HEK293 (cell line): ENCODE measurements at regions not wholly inside any gene's neighbourhood (a gene's known extent, or its start where the extent isn't known, plus 50 kb on each side); places are given as distances from the start of the nearest gene placed in this dataset.

ENCODE experiments used
- ZFP41 ChIP-seq: fragments of 450-650 bp; formaldehyde crosslinking; IDR thresholded peaks from 2 replicates; pipeline ENCODE4 v1.5.1; 2016; ENCODE audit warnings: missing biosample characterization, missing genetic modification characterization, borderline replicate concordance
- ZNF211 ChIP-seq: fragments of 450-650 bp; formaldehyde crosslinking; IDR thresholded peaks from 2 replicates; pipeline ENCODE4 v1.5.1; 2016; ENCODE audit warnings: low read depth, missing biosample characterization, missing genetic modification characterization
- ZNF311 ChIP-seq: fragments of 450-650 bp; formaldehyde crosslinking; IDR thresholded peaks from 2 replicates; pipeline ENCODE4 v1.5.1; 2017; ENCODE audit warnings: missing biosample characterization, missing genetic modification characterization, borderline replicate concordance
- ZNF692 ChIP-seq: fragments of 450-650 bp; formaldehyde crosslinking; IDR thresholded peaks from 2 replicates; pipeline ENCODE4 v1.5.1; 2016; ENCODE audit warnings: missing biosample characterization, missing genetic modification characterization
- ZNF768 ChIP-seq: fragments of 450-650 bp; formaldehyde crosslinking; IDR thresholded peaks from 2 replicates; pipeline ENCODE4 v1.5.1; 2018; ENCODE audit warnings: missing biosample characterization, mild to moderate bottlenecking, missing genetic modification characterization
- ZXDB ChIP-seq: fragments of 450-650 bp; formaldehyde crosslinking; IDR thresholded peaks from 2 replicates; pipeline ENCODE4 v1.5.1; 2016; ENCODE audit warnings: missing biosample characterization, missing genetic modification characterization
- TF ChIP-seq, protein P1 (sequence below): fragments of 450-650 bp; formaldehyde crosslinking; IDR thresholded peaks from 2 replicates; pipeline ENCODE4 v1.5.1; 2016; ENCODE audit warnings: missing biosample characterization, missing genetic modification characterization
- TF ChIP-seq, protein P2 (sequence below): fragments of 450-650 bp; formaldehyde crosslinking; IDR thresholded peaks from 2 replicates; pipeline ENCODE4 v1.5.1; 2016; ENCODE audit warnings: missing biosample characterization, missing genetic modification characterization

- TF ChIP-seq, protein P1, sequence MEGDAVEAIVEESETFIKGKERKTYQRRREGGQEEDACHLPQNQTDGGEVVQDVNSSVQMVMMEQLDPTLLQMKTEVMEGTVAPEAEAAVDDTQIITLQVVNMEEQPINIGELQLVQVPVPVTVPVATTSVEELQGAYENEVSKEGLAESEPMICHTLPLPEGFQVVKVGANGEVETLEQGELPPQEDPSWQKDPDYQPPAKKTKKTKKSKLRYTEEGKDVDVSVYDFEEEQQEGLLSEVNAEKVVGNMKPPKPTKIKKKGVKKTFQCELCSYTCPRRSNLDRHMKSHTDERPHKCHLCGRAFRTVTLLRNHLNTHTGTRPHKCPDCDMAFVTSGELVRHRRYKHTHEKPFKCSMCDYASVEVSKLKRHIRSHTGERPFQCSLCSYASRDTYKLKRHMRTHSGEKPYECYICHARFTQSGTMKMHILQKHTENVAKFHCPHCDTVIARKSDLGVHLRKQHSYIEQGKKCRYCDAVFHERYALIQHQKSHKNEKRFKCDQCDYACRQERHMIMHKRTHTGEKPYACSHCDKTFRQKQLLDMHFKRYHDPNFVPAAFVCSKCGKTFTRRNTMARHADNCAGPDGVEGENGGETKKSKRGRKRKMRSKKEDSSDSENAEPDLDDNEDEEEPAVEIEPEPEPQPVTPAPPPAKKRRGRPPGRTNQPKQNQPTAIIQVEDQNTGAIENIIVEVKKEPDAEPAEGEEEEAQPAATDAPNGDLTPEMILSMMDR = no peak
- TF ChIP-seq ZNF311 (tag by site-specific recombination) = no peak
- no peak for TF ChIP-seq ZNF692
- TF ChIP-seq ZXDB (tag by site-specific recombination) = no peak
- TF ChIP-seq, protein P2, sequence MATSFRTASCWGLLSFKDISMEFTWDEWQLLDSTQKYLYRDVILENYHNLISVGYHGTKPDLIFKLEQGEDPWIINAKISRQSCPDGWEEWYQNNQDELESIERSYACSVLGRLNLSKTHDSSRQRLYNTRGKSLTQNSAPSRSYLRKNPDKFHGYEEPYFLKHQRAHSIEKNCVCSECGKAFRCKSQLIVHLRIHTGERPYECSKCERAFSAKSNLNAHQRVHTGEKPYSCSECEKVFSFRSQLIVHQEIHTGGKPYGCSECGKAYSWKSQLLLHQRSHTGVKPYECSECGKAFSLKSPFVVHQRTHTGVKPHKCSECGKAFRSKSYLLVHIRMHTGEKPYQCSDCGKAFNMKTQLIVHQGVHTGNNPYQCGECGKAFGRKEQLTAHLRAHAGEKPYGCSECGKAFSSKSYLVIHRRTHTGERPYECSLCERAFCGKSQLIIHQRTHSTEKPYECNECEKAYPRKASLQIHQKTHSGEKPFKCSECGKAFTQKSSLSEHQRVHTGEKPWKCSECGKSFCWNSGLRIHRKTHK (tag by site-specific recombination) = no peak
- TF ChIP-seq ZNF768 (tag by site-specific recombination) = no peak
- no peak for TF ChIP-seq ZNF211 (tag by site-specific recombination)
- TF ChIP-seq ZFP41 (tag by site-specific recombination) = no peak
Measured at GRCh38 chr6:4521070-4521469, 255.1 kb upstream of the CDYL start.
